GM18508 (cell line): ENCODE measurements at regions not wholly inside any gene's neighbourhood (a gene's known extent, or its start where the extent isn't known, plus 50 kb on each side); places are given as distances from the start of the nearest gene placed in this dataset.

Experiments
- ATAC-seq: cut with Tn5 transposase; IDR thresholded peaks from one replicate; pipeline ENCODE4 v1.9.1; 2021; ENCODE audit warnings: moderate number of reproducible peaks; ENCODE audit not compliant: insufficient read depth, unreplicated experiment

GRCh38 chr11:116644201-116644940 lies 128.4 kb downstream of the BUD13 start:
- ATAC-seq, result no peak

- ATAC-seq, result no peak
These were observed 129.3 kb downstream of the BUD13 start for GRCh38 chr11:116643521-116643920.

GRCh38 chr11:116642902-116643301 lies 129.9 kb downstream of the BUD13 start:
- no peak for ATAC-seq

- no peak for ATAC-seq
These were observed 130.3 kb downstream of the BUD13 start for GRCh38 chr11:116642481-116642880.

GRCh38 chr11:116641561-116642045 lies 131.2 kb downstream of the BUD13 start:
- ATAC-seq, result no peak

GRCh38 chr11:116640641-116641402 lies 132.0 kb downstream of the BUD13 start:
- ATAC-seq, result no peak

- ATAC-seq, result no peak
These were observed 134.3 kb downstream of the BUD13 start for GRCh38 chr11:116638463-116638862.

GRCh38 chr11:116637766-116638165 lies 135.0 kb downstream of the BUD13 start:
- no peak for ATAC-seq

GRCh38 chr11:116636341-116636929 lies 136.4 kb downstream of the BUD13 start:
- no peak for ATAC-seq

- no peak for ATAC-seq
These were observed 141.6 kb downstream of the BUD13 start for GRCh38 chr11:116631201-116631600.

GRCh38 chr11:116618461-116618860 lies 154.3 kb downstream of the BUD13 start:
- ATAC-seq, result no peak

- no peak for ATAC-seq
These were observed 157.4 kb downstream of the BUD13 start for GRCh38 chr11:116615211-116615865.

- no peak for ATAC-seq
These were observed 158.2 kb downstream of the BUD13 start for GRCh38 chr11:116614306-116615210.

GRCh38 chr11:116613206-116613875 lies 159.4 kb downstream of the BUD13 start:
- no peak for ATAC-seq

- ATAC-seq, result no peak
These were observed 160.7 kb downstream of the BUD13 start for GRCh38 chr11:116611998-116612620.

- ATAC-seq, result no peak
These were observed 162.6 kb downstream of the BUD13 start for GRCh38 chr11:116610190-116610589.

- ATAC-seq, result no peak
These were observed 165.8 kb downstream of the BUD13 start for GRCh38 chr11:116607027-116607426.

- ATAC-seq, result no peak
These were observed 167.0 kb downstream of the BUD13 start for GRCh38 chr11:116605543-116606459.
